Lower lobe of right lung (tissue), 2 donors: ENCODE measurements at regions not wholly inside any gene's neighbourhood (a gene's known extent, or its start where the extent isn't known, plus 50 kb on each side); places are given as distances from the start of the nearest gene placed in this dataset.

Experiments used
- ATAC-seq, 2 donors: fragments of 200-7000 bp; cut with Tn5 transposase; one replicate each; pipeline ENCODE4 v1.9.1; 2020 to 2022; ENCODE audit warnings: mild to moderate bottlenecking in 2 of 2, moderate library complexity in 2 of 2
- DNase-seq: peaks from one replicate; pipeline ENCODE4 v3.0.0-alpha.2; 2020
- H3K27ac ChIP-seq: fragments of 200-600 bp; one replicate; pipeline ENCODE4 v1.8.0; 2022
- H3K27me3 ChIP-seq: fragments of 200-600 bp; one replicate; pipeline ENCODE4 v1.8.0; 2022; ENCODE audit warnings: low read depth
- H3K36me3 ChIP-seq: fragments of 200-600 bp; one replicate; pipeline ENCODE4 v1.8.0; 2022; ENCODE audit warnings: mild to moderate bottlenecking
- H3K4me1 ChIP-seq: fragments of 200-600 bp; one replicate; pipeline ENCODE4 v1.8.0; 2022
- H3K4me3 ChIP-seq: fragments of 200-600 bp; one replicate; pipeline ENCODE4 v1.8.0; 2022; ENCODE audit warnings: mild to moderate bottlenecking
- H3K9me3 ChIP-seq: fragments of 200-600 bp; one replicate; pipeline ENCODE4 v1.8.0; 2022
- CTCF ChIP-seq: fragments of 200-600 bp; IDR thresholded peaks from one replicate; pipeline ENCODE4 v1.8.0; 2022; ENCODE audit warnings: antibody characterized with exemption, mild to moderate bottlenecking
- intact Hi-C: fragments of 100-400 bp; cut with DNase I; formaldehyde crosslinking; loops from one replicate; pipeline ENCODE4 v1.11.0; 2022
- donor health status: DM: no; HTN: yes; CAD: no; lungs with severe emphysema.

GRCh38 chr16:26365161-26365940 lies 673.6 kb downstream of the HS3ST4 start:
- ATAC-seq = no peak
- no peak for TF ChIP-seq CTCF
- no peak overlapping the region for H3K27ac ChIP-seq
- intact Hi-C loops = no loop called here
- no peaks in the 10 kb centered on the region for H3K27me3 ChIP-seq
- no peaks in the 10 kb centered on the region for H3K4me1 ChIP-seq
- no peak for DNase-seq
- no peaks in the 10 kb centered on the region for H3K9me3 ChIP-seq
- no peaks in the 10 kb centered on the region for H3K36me3 ChIP-seq
- no peak overlapping the region for H3K4me3 ChIP-seq

- TF ChIP-seq CTCF = no peak
- Histone ChIP-seq H3K4me3 (no peak overlapping the region), H3K9me3 (no peaks in the 10 kb centered on the region), H3K27ac (no peak overlapping the region), H3K27me3 (no peaks in the 10 kb centered on the region), H3K4me1 (no peaks in the 10 kb centered on the region), H3K36me3 (no peaks in the 10 kb centered on the region)
- DNase-seq (no peak), ATAC-seq (no peak)
- intact Hi-C loops = no loop called here
Observed at GRCh38 chr16:26371349-26371869, 679.6 kb downstream of the HS3ST4 start.

GRCh38 chr16:26374279-26374925 lies 682.6 kb downstream of the HS3ST4 start:
- H3K4me1 ChIP-seq = no peaks in the 10 kb centered on the region
- ATAC-seq = peak; percentile 12 to 41
- no peak overlapping the region for H3K4me3 ChIP-seq
- no peaks in the 10 kb centered on the region for H3K9me3 ChIP-seq
- TF ChIP-seq CTCF = no peak
- intact Hi-C loops = no loop called here
- H3K27ac ChIP-seq = no peak overlapping the region
- no peaks in the 10 kb centered on the region for H3K36me3 ChIP-seq
- no peaks in the 10 kb centered on the region for H3K27me3 ChIP-seq
- DNase-seq = no peak

- no peak overlapping the region for H3K27ac ChIP-seq
- H3K36me3 ChIP-seq = no peaks in the 10 kb centered on the region
- ATAC-seq (no peak), DNase-seq (no peak)
- TF ChIP-seq CTCF = no peak
- H3K4me1 ChIP-seq = no peaks in the 10 kb centered on the region
- no peaks in the 10 kb centered on the region for H3K9me3 ChIP-seq
- no peak overlapping the region for H3K4me3 ChIP-seq
- H3K27me3 ChIP-seq = no peaks in the 10 kb centered on the region
- intact Hi-C loops = no loop called here
Observed at GRCh38 chr16:26382586-26382985, 684.1 kb upstream of the C16orf82 start.

- H3K27me3 ChIP-seq = no peaks in the 10 kb centered on the region
- ATAC-seq = no peak
- H3K9me3 ChIP-seq = no peaks in the 10 kb centered on the region
- no peak for DNase-seq
- H3K4me1 ChIP-seq = no peaks in the 10 kb centered on the region
- no peak overlapping the region for H3K27ac ChIP-seq
- H3K36me3 ChIP-seq = no peaks in the 10 kb centered on the region
- intact Hi-C loops = no loop called here
- no peak for TF ChIP-seq CTCF
- no peak overlapping the region for H3K4me3 ChIP-seq
Observed at GRCh38 chr16:26386096-26386495, 680.6 kb upstream of the C16orf82 start.
